Superior temporal gyrus (tissue), 1 donor: ENCODE measurements at regions not wholly inside any gene's neighbourhood (a gene's known extent, or its start where the extent isn't known, plus 50 kb on each side); places are given as distances from the start of the nearest gene placed in this dataset.

Experiments
- DNase-seq: peaks from one replicate; pipeline ENCODE4 v3.0.0-alpha.2; 2016; ENCODE audit errors: extremely low spot score

DNA sequence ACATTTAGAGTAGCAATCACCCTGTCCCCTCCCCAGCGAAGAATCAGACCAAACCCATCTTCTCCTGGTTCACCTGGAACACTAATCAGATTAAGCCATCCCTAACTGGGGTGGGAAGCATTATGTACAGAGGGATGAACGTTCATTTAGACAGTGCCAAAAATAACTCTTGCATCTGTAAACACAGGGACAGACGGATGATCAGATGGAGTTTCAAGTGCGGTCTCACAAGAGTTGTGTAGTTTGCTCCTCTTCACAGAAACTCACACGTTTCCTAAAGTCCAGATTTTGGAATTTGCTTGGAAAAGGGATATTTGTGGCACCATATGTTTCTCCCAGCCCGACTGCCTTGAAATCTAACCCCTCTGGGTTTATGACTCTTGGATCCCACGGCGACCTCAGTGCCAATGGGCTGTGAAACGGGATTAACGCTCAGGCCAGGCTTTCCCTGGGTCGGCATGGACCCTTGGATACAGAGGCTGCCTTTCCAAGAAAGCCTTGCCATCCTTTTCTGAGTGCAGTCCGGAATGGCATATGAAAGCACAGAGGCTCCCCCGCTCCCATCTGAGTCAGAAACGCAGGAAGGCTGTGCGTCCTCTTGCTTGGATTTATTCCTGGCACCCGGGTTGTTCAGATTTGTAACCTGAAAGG, 293.2 kb upstream of the HABP2 start:
- DNase-seq, result no peak

GRCh38 chr10:113261161-113261560, 291.7 kb upstream of the HABP2 start:
- DNase-seq, result no peak

GRCh38 chr10:113261611-113262091, 291.2 kb upstream of the HABP2 start:
- no peak for DNase-seq

DNA sequence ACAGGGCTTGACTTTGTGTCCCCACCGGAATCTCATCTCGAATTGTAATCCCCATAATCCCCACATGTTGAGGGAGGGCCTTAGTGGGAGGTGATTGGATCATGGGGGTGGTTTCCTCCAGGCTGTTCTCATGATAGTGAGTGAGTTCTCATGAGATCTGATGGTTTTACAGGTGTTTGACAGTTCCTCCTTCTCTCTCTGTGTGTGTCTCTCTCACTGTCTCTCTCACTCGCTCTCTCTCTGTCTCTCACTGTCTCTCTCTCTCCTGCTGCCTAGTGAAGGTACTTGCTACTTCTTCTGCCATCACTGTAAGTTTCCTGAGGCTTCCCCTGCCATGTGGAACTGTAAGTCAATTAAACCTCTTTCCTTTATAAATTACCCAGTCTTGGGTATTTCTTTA, 289.8 kb upstream of the HABP2 start:
- no peak for DNase-seq

- DNase-seq, result no peak
Observed at GRCh38 chr10:113264333-113265131, 288.3 kb upstream of the HABP2 start.

GRCh38 chr10:113266147-113266546, 286.7 kb upstream of the HABP2 start:
- DNase-seq, result no peak

GRCh38 chr10:113267619-113268562, 285.0 kb upstream of the HABP2 start:
- DNase-seq, result no peak

DNA sequence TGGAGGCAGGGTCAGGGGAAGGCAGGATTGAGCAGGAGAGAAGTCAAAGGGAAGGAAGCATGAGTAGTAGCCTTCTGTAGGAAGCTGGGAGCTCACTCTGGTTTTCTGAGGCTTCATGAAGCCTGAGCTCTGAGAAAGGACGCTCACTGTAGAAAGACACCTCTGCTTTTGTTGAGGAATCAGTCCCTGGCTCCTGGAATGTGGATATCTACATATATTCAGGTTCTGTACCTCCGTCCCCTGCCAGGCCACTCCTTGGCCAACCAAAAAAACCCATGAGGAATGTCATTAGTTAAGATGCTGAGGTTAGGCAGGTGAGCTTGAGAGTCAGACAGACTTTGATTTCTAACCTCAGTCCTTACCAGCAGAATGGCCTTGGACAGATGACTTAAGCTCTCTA, 283.5 kb upstream of the HABP2 start:
- no peak for DNase-seq

- DNase-seq, result no peak
Observed at GRCh38 chr10:113272511-113272910, 280.3 kb upstream of the HABP2 start.

DNA sequence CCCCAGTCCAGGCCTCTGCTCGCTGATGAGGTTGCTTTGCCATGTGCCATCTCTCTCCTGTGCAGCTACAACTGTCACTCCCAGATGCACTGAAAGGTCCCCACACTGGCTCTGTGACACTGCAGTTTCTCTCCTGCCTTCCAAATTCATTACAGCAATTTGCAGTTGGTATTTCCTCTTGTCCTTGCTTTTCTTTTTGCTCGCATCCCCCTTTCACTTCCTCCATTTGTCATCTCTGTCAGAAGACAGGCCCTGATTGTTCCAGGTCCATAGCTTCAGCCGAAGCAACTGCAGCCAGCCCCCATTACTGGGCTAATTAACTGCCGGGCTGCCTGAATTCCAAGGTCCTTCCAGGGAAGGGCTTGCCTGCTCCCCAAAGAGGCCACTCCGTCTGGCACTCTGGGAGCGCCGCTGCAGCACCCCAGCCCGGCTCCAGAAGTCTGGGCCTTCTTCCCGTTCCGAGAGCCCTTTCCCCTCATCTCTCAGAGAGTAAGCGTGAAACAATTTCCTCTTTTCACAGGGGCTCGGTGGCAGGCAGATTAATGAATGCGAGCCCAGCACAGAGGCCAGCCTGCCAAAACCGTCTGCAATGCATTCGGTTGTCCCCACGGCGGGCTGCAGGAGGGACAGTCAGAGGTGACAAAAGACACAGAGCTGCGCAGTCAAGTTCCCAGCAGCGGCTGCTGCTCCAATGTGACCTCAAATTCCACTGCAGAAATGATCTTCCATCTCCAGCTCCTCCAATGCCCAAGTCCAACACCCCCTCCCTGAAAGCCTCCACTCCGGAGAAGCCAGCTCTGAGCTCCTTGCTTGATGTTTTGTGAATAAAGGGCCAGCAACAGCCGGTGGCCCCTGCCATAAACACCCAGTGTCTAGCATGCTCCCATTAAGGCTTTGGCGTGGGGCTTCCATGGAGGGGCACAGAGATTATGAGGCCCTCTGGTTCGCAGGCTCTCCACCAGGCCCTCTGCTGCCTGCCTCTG, 279.4 kb upstream of the HABP2 start:
- peak; percentile 49 for DNase-seq

DNA sequence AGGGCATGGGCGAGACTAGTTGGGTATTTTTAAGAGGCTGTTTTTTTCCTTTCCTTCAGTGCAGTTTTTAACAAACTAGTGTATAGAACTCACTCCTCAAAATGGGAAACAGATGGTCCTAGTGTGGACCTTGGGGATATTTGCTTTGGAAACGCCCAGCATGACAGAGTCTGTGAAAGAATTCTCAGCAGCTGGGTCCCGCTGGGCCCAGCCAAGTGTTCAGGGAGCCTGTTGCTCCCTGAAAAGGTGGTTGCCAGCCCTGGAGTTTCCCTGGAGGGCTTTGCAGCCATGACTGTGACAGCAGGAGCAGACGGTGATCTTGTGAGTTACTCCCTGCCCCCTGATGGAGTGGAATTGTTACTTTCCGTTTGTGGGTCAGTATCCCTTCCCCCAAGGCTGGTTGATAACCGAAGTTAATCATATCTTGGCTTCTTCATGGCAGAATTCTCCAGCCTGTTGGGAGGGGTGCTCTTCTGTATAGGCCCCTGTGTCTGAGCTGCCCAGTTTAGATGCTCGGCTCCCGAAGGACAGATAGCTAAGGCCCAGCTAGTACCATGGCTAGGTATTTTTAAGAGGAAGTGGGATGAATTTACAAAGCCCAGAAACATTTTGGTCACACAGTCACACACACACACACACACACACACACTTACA, 278.6 kb upstream of the HABP2 start:
- DNase-seq, result no peak

GRCh38 chr10:113278221-113278620, 274.6 kb upstream of the HABP2 start:
- DNase-seq, result no peak

DNA sequence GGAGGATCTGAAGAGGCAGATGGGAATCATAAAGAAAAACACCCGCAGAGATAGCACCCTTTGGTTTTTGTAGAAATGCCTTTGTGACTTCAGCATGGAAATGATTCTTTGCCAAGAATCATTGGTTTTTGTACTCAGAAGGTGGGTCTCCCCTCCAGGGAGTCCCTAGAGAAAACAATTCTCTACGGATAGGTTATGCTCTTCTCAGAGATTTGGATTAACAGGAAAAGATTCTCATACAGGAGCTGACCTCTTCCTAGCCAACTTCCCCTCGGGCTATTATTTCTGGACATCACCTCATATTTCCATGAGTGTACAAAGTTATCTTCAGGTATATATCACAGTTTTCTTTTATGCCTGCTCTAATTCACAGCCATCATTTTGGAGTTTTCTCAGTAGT, 274.2 kb upstream of the HABP2 start:
- DNase-seq, result no peak

DNA sequence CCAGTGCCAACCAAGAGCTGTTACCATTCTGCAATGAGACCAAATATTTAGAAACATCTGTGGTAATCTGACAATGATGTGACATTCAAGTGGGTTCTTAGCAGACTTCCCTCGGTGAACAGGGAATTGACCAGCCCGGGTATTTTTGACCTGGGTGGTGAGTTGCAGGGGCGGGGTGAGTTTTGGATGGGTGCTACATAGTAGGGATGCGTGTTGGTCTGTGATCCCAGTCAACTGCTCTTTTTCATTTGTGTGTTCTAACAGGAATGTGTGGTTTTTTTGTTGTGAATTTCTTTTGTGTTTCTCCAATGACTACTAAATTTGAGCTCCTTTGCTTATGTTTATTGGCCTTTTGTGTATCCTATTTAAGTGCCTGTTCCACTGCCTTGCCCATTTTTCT, 273.6 kb upstream of the HABP2 start:
- DNase-seq, result no peak

GRCh38 chr10:113282564-113282963, 270.3 kb upstream of the HABP2 start:
- DNase-seq, result no peak

GRCh38 chr10:113283189-113283588, 269.7 kb upstream of the HABP2 start:
- DNase-seq, result no peak

GRCh38 chr10:113284635-113285034, 268.2 kb upstream of the HABP2 start:
- no peak for DNase-seq

DNA sequence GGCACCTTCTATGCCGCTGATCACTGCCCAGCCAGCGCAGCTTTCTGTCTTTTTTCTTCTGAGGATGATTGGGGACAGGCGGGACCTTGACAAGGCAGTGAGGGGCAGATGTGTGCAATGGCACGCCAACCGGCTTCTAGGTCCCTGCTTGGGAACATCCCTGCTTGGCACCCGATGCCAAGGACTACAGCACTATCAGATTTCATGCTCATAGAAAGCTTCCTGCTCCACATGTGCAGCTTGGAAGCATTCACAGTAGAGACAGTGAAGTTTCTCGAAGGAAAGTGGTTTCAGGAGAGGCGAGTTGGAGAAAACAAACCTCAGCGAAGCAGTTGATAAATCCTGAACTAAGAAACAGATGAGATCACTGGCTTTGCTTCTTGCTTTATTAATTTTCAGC, 267.5 kb upstream of the HABP2 start:
- DNase-seq, result no peak

GRCh38 chr10:113287592-113287991, 265.3 kb upstream of the HABP2 start:
- DNase-seq, result no peak

DNA sequence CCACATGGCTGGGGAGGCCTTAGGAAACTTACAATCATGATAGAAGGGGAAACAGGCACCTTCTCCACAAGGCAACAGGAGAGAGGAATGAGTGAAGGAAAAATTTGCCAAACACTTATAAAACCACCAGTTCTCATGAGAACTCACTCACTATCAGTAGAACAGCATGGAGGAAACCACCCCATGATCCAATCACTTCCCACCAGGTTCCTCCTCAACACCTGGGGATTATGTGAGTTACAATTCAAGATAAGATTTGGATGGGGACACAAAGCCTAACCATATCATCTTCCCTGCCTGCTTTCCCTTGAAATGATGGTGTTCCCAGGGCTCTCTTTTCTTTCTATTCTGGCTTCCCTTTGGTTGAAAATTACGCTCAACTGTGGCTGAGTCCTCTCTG, 262.7 kb upstream of the HABP2 start:
- no peak for DNase-seq
